A204.1 (cell line): ENCODE measurements at regions not wholly inside any gene's neighbourhood (a gene's known extent, or its start where the extent isn't known, plus 50 kb on each side); places are given as distances from the start of the nearest gene placed in this dataset.
"Not testable (repeated sequence)": the region's sequence is repeated elsewhere in the genome, so short reads cannot be mapped to it uniquely, and the experiment has no call there.

Experiments
- FAIRE-seq: peaks from 2 replicates; lab custom pipeline; 2012; peaks lifted over from hg19 to GRCh38; lab: Jason Lieb, UNC

DNA sequence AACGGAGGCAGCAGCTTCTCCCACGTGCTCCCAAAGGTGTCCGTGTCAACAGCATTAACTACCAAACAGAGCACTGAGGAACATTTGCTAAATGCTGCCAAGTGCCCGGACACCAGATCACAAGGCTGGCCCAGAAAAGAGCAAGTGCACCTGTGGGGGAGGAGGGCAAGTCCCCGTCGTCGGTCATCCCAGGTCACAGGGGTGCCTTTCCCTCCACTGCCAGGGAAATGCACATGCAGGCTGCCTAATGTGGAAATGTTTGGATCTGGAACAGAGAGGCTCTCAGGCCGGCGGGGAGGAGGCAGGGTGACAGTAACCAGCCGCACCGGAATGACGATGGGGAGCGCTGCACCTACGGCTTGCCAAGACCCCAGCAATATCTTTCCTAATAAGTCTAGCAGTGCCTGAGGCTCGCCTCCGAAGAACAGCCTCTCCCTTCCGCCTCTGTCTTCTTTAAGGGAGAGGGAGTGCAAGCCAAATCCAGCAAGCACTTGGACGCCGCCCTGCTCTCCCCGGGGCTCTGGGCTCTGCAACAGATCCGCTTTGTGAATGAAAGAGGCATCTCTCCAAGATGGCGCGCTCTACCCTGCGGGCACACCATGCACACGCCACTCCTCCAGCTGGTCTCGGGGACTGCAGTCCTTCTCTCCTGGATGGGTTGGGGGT is 206.3 kb upstream of the IRF2BP2 start:
- not testable (repeated sequence) for FAIRE-seq

DNA sequence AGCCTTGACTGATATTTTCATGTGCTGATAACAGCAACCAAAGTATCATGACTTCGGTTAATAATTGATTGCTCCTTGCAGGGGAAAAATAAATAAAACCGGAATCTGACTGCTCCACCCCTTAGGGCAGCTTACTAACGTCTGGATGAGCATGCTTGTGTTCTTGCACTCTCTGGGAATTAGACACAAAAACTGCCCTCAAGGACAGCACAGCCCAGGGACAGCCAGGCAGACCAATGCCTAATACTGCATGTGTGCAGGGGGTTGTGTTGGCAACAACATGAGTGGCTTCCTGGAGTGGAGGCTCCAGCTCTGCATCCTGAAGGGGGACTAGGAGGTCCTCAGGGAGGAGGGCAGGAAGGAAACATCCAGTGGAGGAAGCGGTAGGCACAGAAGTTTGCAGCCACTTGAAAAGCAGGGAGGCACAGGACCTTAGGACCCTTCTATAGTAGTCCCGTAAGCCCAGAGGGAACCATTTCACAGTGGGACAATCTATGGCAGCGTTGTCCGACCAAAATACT is 205.4 kb upstream of the IRF2BP2 start:
- FAIRE-seq = not testable (repeated sequence)

DNA sequence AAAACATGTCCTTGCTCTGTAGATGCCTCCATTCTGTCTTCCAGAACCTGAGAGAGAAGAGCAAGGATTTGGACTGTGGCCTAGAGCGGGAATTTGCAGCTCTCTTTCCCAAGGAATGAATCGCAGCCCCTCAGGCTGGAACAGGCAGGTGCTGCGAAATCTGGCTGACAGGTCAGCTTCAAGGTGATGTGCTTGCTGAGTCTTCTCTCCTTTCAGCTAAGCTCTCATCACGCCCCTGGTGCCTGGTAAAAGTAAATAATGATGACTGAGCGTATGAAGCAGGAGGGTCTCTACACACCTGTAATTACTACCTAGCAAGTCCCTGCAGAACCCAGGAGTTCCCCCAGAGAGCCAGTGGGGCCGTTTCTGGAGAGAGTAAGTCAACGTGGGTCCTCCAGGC is 204.3 kb upstream of the IRF2BP2 start:
- FAIRE-seq = not testable (repeated sequence)

DNA sequence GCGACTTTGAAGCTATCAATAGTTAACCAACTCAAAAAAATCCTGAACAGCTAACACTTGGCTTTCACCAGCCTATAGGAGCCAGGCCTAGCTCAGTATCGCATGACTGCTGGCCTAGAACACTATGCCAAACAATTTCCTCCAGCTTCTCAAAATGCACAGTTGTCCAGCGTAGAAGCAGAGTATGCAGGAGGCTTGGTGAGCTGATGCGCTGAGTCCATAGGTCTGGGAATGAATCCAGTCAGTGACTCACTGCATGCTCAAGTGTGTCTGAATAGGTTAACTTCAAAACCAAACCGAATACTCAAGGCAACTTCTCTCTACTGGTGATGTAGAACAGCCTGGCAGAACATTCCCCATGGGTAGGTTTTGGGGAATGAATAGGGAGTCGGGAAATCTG is 201.8 kb upstream of the IRF2BP2 start:
- FAIRE-seq = not testable (repeated sequence)

DNA sequence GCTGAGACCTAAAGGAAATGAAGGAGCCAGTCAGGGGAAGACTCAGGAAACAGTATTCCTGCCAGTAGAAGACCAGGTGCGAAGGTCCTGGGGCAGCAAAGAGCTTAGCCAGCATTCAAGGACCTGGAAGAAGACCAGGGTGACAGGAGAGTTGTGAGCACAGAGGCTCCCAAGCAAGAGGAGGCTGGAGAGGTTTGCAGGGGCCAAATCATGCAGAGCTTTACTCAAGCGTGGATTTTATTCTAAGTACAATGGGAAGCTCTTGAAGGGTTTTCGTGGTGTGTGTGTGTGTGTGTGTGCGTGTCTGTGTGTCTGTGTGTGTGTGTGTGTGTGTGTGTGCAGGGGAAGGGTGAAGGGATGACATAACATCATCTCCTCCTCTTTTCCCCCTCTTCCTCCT is 200.7 kb upstream of the IRF2BP2 start:
- FAIRE-seq = not testable (repeated sequence)

DNA sequence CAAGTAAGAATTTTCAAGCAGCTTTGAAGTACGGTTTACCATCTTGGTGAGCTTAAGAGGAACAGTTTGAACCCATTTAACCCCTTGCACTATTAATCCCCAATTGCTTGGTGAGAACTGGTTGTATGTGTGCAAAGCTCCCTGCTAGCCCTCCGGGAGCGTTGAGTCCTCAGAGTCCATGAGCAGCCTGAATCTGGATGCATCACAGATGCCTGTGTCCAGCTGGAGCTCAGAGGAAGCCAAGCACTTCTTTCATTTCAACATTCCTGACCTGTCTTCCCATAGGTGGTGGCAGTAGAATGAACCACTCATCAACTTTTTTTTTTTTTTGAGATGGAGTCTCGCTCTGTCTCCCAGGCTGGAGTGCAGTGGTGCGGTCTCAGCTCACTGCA is 199.9 kb upstream of the IRF2BP2 start:
- FAIRE-seq = not testable (repeated sequence)

DNA sequence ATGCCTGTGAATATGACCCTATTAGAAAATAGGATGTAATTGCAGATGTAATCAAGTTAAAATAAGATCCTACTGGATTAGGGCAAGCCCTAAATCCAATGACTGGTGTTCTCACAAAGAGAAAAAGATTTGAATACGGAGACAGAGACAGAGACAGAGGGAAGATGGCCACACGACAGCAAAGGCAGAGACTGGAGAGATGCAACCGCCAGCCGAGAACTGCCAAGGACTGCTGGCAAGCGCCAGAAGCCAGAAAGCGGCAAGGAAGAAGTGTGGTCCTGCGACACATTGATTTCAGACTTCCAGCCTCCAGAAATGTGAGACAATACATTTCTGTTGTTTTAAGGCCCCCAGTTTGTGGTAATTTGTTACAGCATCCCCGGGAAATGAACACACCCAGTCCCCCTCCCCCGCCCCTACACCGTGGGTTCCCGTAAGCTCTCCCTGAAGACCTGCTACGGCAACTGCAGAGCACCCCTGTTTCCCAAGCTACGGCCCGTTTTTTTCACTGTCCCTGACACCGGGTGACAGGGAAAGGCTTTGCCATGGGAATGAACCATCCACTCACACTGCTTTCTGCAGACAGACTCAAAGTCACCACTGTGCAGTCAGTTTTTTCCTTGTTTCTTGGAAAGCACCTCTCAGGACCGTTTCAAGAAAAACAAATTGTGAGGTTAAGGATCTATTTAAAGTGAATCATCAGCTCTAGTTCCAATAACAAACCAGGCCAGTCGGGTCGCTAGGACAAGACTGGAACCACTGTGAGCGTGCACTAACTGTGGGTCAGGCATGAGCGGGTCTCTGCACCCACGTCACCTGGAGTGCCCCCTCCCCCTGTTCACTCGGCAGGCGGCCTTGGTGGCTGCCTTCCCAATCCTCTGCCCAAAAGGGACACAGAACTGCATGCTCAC is 199.2 kb upstream of the IRF2BP2 start:
- not testable (repeated sequence) for FAIRE-seq

DNA sequence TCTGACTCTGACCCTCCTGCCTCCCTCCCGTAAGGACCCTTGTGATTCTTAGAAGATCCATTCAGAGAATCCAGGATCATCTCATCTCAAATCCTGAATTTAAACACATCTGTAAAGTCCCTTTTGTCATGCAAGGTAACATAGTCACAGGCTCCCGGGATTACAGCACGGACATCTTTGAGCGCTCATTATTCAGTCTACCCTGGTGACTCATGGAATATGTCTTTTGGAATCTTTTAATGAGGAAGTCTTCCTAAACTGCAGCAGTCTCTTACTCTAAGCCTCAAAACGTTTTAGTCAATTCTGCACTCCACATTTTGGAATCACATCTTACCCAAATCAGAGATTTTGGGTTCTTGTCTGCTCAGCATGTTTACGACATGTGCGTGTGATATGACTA is 198.5 kb upstream of the IRF2BP2 start:
- not testable (repeated sequence) for FAIRE-seq

DNA sequence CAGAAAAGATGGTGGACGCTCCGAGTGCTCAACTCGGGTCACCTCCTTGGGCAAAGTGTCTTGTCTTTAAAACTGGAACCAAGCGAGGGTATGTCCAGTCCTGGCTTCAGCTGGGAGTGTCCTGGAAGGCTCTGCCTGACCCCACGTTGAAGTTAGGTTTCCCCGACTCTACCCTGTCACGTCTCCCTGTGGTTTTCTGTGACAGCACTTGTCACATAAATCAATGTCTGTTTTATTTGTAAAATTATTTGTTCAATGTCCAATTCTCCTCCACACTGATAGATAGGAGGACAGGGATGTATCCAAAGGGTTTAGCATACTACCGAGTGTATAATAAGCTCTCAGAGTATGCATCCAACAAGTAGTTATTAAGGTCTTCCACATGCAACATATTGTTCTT is 197.7 kb upstream of the IRF2BP2 start:
- not testable (repeated sequence) for FAIRE-seq

DNA sequence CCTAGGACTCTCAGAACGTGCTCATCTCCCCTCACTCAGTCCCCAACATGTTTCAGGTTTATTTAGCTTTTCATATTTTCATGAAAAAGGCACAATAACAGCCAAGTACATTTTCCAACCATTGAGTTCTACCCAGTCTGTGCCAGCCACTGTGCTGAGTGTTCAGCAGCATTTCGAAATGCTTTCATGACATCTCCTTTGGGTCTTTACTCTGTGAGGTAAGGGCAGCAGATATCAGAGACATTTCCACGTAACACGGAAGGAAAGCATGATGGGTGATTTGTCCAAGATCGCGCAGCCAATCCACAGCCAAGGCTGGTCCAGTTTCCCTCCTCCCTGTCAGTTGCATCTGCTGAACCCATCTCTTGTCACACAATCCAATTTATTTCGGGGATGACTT is 192.6 kb upstream of the IRF2BP2 start:
- FAIRE-seq = not testable (repeated sequence)

DNA sequence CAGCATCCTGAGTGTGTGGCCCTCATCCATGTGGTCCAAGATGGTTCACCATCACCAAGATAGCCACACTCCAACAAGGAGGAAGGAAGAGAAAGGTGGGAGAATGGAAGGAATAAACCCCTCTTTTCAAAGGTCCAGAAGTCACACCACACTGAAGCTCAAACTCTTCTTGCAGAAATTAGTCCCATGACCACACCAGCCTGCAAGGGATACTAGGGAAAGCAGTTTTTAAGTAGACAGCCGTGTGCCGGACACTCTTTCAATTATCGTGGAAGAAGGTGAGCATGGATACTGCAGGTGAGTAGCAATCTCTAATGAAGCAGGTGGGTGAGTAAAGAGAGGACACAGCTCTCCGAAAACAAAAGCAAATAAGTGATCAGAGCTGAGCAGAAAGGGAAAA is 191.7 kb upstream of the IRF2BP2 start:
- FAIRE-seq = not testable (repeated sequence)

DNA sequence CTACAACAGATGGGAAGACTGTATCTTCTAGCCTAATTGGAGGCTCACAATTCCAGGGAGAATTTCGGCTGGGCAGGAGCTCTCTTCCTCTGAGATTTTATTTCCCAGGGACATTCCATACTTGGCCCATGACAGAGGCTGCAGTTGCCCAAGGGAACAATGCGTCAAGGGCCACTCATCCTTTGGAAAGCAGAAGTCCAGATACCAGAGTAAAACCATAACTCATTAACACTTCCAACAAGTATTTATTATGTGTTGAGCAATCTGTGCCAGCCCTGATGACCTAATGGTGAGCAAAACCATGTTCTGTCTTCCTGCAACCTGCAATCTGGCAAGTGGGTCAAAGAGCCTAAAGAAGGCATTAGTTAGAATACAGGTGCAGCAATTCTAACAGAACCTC is 191.2 kb upstream of the IRF2BP2 start:
- not testable (repeated sequence) for FAIRE-seq

DNA sequence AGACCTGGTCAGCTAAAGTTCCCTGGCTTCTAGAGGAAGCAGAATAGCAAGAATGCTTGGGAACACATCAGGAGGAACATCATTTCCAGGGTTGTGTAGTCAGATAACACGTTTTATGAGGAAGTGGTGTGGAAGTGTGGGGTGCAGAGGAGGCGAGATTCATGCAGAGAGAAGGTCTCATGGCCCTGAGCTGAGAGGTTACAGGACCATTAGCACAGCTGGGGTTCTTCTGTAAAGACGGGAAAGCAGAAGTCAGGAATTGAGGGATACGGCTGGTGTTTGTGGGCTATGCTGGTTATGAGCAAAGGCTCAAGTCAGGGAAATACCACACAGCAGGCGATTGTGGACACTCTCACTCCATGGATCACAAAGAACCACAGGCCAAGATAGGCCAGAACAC is 190.6 kb upstream of the IRF2BP2 start:
- not testable (repeated sequence) for FAIRE-seq

DNA sequence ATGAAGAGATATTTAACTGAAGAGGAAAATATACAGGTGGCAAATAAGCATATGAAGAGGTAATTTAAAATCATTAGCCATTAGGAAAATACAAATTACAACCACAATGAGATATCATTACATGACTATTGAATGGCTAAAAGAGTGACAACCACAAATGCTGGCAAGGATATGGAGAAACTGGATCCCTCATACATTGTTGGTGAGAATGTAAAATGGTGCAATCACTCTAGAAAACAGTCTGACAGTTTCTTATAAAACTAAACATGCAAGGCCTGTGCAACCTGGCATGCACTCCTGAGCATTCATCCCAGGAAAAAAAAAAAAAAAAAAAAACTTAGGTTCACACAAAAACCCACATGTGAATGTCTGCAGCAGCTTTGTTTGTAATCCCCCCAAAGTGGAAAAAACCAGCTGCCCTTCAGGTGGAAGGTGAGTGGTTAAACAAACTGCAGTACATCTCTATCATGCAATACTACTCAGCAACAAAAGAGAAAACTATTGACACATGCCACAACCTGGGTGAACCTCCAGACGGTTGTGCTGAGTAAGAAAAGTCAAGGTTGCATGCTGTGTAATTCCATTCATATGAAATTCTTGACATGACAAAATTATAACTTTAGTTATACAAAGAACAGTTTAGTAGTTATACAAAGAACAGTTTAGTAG is 189.2 kb upstream of the IRF2BP2 start:
- not testable (repeated sequence) for FAIRE-seq

DNA sequence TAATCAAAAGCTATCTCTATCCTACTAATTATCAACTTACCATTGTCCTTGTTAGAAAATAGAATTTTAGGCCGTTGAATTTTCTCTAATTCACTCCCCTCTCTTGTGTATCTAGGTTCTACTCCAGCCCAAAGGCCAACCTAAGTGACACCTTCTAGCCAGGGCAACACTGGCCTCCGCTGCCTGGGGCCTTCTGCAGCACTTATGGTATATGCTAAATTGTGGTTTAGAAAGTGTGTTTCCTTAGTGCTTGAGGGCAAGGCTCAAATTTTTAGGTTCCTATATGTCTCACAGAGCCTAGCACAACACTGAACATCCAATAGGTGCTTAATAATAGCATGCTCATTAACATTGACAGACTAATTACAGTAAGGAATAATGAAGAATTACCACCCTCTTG is 187.2 kb upstream of the IRF2BP2 start:
- FAIRE-seq = not testable (repeated sequence)

DNA sequence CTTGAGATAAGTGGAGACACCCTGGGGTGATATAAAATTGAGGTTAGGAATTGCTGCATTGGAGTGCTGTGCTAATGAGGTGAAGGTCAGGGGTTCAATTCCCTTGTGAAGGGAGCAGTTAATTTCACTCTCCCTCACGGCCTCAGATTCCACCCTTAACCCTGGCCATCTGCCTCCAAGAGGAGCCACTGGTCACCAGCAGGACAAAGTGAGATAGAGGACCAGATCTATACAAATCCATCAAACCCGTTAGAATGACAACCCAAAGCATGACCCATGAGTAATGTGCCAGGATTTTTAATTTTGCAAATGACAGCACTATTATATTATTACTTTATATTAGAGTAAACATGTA is 186.4 kb upstream of the IRF2BP2 start:
- FAIRE-seq = not testable (repeated sequence)

DNA sequence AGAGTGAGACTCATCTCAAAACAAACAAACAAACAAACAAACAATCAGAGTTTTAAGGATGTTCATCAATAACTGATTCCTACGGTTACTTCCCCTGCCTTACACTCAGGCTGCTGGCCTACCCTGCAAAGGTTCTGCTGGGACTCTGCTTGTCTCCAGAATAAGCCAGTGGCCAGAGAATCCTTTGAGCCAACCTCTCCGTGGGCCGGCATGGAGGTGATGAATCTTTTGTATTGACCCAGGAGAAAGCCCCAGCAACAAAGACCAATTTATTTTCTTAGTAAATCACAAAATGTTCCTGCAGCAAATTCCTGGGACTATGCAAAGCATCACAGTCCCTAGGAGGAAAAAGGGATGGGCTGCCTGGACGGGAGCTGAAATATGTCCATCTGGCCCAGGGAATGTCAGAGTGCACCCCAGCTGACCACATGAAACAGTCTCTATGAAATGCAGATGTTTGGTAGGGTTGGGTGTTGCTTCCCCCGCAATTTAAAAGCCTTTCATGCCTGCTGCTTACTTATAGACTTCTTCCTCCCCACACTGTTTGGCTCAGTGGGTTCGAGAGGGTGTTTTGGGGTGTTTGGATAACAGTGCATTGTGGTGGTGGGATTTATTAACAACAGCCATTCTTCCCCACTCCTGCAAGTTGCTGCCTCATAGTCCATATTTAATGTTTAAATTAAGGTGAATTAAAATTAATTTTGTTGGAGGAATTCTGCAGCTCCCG is 185.9 kb upstream of the IRF2BP2 start:
- FAIRE-seq = not testable (repeated sequence)

DNA sequence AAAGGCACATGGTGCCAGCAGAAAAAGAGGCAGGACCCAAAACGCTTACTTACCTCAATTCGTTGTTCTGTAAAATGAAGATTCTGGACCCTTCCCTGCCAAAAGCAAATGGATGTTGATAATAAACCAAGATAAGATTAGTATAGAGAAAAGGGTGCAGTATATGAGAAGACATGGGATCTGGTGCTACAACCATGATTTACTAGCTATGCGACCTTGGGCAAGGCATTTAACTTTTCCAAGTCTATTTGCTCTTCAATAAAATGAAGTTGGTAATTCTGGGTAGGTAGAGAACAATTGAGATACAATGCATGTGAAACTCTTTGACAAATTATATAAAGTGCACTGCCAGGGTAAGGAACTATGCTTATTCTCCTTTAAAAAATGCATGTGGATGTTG is 185.0 kb upstream of the IRF2BP2 start:
- not testable (repeated sequence) for FAIRE-seq

DNA sequence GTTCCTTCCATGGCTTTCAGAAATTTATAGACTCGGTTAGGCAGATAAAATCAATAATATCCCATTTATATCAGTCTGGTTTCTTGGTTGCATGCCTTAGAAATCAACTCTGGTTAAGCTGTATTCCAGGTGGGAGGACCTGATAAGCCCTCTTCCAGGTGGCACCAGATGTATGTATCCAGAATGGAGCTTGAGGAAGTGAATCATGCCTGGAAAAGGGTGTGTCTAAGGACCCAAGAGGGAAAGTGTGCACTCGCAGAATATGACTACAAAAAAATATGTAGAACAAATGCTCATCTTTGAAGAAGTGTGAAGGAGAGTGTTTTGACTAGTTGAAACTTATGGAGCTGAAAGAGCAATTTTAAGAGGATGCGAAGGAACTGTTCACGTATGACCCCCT is 184.5 kb upstream of the IRF2BP2 start:
- not testable (repeated sequence) for FAIRE-seq

DNA sequence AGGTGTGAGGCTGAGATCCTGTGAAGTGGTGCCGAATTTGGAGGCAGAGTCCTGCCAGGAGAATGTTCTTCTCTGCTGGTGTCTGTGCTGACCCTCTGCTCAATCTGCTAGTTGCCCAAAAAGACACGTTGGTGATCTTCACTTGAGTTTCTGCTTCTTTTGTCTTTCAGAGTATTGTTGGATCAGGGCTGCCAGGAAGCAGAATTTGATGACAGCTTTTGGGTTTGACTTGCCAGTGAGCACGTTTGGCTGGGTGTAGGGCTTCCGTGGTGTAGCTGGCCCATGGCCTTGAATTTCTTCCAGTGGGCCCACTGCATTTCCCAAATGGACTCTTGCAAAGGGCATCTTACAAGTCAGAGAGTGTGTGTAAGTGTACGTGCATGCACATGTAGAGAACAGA is 183.9 kb upstream of the IRF2BP2 start:
- not testable (repeated sequence) for FAIRE-seq

DNA sequence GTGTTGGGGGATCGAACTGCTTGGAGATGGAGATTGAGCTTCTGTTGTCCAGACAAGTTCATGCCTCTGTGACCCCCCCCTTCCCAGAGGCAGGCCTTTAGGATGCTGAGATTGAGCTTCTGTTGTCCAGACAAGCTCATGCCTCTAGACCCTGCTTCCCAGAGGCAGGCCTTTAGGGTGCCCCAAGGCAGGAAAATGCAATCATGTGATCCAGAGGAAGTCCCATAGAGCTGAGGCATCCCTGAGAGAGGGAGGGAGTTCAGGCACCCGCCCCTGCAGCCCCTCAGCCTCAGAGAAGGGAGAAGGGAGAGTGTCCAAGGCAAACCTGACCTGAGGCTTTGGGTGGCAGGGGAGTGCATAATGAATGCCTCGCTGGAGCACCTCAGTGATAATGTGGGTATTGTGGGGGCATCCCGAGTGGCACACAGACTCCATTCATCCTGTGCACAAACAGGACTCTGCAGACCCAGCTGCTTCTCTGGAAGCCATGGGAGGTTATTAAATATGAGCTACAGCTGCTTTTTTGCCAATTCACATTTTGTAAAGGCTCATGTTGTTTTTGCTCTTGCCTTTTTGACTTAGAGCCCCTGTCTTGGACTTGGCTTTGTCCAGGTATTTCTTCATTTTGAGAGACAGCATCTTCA is 182.4 kb upstream of the IRF2BP2 start:
- not testable (repeated sequence) for FAIRE-seq
